ENCODE measurements at regions not wholly inside any gene's neighbourhood (a gene's known extent, or its start where the extent isn't known, plus 50 kb on each side); places are given as distances from the start of the nearest gene placed in this dataset.

GRCh38 chr16:61313931-61314330 is 722.3 kb downstream of the CDH8 start:
- no peak for DNase-seq

GRCh38 chr16:61309386-61309785 is 726.9 kb downstream of the CDH8 start:
- DNase-seq = no peak

GRCh38 chr16:61306204-61306603 is 730.0 kb downstream of the CDH8 start:
- no peak for DNase-seq

GRCh38 chr16:61296814-61297213 is 739.4 kb downstream of the CDH8 start:
- no peak for DNase-seq

DNA sequence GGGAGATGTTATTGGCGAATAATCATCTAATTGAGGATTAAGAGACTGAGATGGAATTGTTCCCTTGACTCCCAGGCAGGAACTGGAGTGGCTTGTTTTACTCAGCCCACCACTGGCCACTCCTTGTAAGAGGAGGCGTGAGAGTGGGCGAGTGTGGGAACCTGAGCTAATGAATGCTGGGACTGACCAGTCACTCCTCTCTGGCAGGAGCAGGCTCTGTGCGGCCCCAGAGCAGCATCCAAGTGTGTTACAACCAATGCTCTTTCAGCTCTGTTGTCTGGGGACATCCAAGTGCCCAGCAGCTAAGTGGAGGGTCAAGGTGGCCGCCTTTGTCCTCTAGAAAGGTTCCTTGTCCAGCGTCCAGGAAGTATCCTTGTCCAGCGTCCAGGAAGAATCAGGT is 739.9 kb downstream of the CDH8 start:
- DNase-seq = no peak

- DNase-seq = no peak
Observed at GRCh38 chr16:61295311-61295710, 740.9 kb downstream of the CDH8 start.

DNA sequence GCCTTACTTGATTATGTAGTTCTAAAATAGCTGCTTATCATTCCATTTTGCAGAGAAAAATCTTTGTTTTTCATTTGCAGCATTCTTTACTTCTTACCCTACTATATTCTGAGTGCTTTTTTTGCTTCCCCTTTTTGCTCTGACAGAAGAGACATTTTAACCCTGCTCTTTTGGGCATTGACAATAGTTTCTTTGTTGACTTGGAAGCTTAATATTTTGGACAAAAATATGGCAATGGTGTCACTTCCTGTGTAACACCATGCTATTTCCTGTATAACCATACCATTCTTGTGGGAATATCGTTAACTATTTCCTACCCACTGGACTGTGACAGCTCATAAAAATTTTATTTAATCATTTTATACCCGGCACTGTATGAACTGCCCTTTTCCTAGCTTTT is 747.1 kb downstream of the CDH8 start:
- DNase-seq = no peak

DNA sequence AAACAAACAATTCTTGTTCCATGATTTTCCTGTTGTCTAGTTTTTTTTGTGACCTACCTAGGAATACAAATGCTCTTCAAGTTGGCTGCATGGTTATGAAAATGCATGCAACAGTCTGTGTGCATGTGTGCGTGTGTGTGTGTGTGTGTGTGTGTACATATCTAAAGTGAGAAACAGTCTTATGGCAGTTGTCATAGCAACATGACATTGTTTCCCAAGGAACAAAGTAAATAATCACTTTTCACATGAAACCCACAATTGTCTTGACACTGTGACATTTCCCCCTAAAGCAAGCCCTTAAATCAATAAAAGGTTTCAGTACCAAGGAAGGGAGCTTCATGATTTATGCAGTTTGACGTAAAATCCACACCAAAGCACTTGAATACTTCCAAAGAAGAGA is 758.4 kb downstream of the CDH8 start:
- DNase-seq = no peak

GRCh38 chr16:61274211-61274610 is 762.0 kb downstream of the CDH8 start:
- DNase-seq = no peak

GRCh38 chr16:61270726-61271125 is 765.5 kb downstream of the CDH8 start:
- no peak for DNase-seq

DNA sequence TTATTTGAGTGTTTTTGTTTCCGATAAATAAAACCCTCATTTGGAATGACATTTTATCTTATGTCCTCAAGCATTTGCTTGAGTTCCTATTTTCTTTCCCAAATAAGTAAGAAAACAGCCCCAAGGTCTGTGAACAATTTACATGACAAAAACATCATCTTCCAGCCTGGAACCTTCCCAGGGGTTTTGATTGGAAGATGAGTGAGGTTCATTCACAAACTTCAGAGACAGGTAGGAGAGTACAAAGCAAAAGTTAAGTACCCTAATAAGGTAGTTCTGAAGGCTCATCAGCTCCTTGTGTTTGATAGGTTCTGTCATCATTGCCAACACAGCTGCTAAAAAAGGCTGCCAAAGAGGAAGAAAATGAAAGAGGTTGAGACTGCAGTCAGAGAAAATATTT is 772.8 kb downstream of the CDH8 start:
- DNase-seq = no peak

- no peak for DNase-seq
Observed at GRCh38 chr16:61261315-61261714, 774.9 kb downstream of the CDH8 start.

DNA sequence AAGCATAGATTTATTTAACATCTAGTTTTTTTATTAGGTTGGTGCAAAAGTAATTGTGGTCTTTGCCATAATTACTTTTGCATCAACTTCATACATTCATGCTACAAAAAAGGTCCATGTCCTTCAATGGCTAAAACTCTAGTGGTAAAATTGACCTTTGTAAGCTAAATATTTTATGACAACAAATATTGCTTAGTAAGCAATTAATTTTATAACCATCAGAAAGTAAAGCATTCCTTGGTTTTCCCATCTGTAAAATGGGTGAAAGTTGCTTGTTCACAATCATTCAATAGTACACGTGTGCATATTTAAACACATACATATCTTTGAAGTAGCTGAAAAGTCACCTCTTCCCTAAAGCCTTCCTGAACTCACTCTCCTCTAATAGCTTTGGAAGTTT is 789.6 kb downstream of the CDH8 start:
- DNase-seq = no peak

- no peak for DNase-seq
Observed at GRCh38 chr16:61243954-61244353, 792.3 kb downstream of the CDH8 start.

DNA sequence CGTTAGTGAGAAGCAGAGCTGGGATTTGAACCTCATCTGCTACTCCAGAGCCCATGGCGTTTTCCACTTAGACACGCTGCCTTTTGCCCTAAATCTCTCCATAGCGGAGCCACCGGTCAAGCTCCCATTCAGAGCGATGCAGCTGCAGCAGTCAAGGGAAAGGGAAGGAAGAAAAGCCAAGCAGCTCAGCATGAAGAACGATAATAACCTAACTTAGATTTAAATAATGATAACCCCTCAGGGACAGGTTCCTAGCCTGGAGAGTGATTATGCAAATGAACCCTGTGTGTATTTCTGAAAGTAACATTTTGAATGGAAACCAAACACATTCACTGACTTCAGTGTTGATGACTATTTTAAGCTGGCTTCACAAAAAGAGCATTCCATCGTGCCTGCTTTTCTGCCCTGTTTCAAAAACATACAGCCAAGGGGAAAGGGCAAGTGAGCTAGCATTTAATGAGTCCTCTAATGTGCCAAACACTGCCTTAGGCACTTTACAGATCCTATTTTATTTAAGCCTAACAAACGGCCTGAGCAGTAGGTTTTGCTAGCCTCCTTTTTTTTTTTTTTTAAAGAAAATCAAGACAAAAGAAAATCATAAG is 798.3 kb downstream of the CDH8 start:
- no peak for DNase-seq

GRCh38 chr16:61233713-61234112 is 802.5 kb downstream of the CDH8 start:
- no peak for DNase-seq

DNA sequence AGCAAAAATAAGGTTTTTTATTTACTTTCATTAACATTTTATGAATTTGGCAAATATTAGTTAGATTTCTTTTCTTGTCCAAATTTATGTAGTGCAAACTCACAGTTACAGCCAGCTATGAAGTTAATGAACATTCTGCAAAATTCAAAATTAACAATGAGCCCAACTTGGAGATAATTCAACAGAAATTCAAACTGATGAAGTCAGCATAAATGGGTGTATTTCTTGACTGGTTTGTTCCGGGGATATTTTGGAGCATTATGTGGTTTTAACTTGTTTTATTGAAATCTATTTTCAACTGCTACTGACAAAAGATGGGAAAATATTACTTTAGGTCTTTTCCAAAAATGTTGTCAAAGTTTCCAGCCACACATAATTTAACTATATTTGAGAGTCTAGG is 807.9 kb downstream of the CDH8 start:
- no peak for DNase-seq

DNA sequence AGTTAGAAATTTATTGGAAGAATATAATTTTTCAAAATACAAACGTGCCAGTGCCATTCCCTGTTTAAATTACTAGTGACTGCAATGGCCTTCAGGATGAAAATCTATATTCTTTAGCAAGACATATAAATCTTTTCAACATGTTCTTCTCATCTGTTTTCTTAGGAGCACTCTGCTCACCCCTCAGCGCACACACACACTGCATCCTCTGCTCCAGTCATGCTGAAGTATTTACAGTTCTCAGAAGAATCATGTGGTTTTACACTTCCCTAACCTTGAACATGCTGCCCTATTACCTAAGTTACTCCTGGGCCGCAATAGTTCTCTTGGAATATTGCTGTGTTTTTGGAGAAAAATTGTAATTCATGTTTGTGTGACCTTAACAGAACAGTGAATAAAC is 820.6 kb downstream of the CDH8 start:
- DNase-seq = no peak

GRCh38 chr16:61214780-61215179 is 821.5 kb downstream of the CDH8 start:
- DNase-seq = no peak

DNA sequence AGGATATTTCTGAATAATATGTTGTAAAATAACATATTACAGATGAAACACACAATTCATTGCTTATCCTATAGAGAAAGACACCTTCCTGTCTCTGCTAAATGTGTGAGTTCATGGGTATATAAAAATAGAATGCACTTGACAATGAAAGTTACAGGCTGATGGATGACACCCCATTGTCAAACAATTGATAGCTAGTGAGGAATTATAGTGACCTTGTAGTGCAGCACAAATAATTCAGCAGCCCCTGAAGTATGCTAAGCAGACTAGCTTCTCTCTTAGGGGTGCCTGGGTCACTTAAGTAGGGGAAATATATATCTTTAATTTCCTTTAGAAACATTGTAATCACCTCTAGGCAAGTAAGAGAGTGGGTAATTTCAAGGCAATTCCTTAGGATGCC is 826.2 kb downstream of the CDH8 start:
- DNase-seq = no peak

DNA sequence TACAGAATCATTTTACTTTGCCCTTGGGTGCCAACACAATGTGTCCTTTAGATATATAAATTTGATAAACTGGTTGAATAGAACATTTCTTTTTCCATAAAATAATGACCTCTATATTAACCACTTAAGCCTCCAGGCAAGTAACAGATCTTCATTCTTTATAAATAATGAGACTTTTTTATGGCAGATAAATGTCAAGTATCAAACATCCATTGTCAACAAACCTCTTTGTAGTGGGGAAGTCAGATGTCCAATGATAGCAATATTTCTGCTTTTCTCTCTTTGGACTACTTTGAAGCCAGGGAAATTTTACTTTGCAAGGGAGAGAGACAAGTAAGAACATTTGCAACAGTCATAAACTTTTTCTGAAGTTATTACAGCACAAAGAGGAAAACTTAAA is 841.2 kb downstream of the CDH8 start:
- no peak for DNase-seq

GRCh38 chr16:61194573-61194972 is 841.7 kb downstream of the CDH8 start:
- DNase-seq = no peak

- no peak for DNase-seq
Observed at GRCh38 chr16:61182391-61182790, 853.8 kb downstream of the CDH8 start.

DNA sequence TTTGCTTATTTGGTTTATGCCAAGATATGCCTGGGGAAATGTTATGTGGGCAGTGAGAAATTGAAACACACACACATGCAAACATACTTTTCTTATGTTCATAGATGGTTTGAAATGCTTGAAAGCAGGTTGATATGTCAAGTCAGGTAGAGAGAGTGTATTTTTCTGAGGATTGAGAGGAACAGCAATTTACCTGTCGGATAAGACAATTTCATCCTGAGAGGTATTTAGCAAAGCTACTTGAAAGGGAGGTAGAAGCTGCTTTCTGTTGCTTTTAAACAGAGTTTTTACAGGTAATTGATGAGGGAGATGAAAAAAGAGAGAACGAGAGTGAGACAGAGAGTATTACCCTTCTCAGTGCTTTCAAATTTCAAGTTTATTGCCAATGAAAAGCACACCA is 854.3 kb downstream of the CDH8 start:
- no peak for DNase-seq

DNA sequence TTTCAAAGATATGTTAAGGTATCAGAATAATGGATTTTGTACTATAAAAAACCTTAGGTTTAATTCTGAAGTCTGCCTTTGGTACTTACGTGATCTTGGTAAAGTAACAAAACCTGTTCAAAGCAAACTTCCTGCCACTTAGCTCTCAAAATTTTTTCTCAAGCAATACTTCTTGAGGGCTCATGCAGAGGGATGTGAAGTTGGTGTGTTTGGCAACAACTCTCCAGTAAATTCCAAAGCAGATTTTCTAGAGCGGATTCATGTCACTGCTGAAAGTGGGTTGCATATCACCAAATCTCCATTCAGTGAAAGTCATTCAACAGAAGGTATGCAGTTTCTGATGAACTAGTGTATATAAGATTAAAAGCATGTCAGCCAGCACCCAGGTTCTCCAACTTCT is 856.7 kb downstream of the CDH8 start:
- DNase-seq = no peak

- no peak for DNase-seq
Observed at GRCh38 chr16:61165797-61166196, 870.4 kb downstream of the CDH8 start.

Measured in CD4-positive, alpha-beta T cell treated with Interleukin-4 for 4 hours (primary cell).